ENCODE measurements at regions not wholly inside any gene's neighbourhood (a gene's known extent, or its start where the extent isn't known, plus 50 kb on each side); places are given as distances from the start of the nearest gene placed in this dataset.

DNA sequence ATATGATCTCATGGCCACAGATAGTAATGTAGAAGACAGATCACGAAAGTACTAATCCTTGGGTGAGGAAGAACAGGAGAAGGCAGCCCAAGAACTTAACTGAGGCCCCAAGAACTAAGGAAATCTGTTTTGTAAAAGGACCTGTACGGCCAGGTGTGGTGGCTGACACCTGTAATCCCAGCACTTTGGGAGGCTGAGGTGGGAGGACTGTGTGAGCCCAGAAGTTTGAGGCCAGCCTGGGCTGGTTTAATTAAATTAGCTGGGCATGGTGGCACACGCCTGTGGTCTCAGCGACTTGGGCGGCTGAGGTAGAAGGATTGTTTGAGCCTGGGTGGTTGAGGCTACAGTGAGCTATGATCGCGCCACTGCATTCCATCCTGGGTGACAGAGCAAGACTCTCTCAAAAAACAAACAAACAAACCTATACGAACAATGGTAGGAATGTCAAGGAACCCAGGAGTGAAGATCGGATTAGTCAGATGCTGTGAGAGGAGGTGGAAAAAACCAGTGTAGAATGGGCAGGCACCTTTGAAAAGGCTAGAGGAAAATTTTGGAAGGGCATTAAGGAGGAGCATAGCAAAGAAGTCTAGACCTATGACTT lies 283.8 kb upstream of the DMRT1 start:
- TF ChIP-seq, protein P1, sequence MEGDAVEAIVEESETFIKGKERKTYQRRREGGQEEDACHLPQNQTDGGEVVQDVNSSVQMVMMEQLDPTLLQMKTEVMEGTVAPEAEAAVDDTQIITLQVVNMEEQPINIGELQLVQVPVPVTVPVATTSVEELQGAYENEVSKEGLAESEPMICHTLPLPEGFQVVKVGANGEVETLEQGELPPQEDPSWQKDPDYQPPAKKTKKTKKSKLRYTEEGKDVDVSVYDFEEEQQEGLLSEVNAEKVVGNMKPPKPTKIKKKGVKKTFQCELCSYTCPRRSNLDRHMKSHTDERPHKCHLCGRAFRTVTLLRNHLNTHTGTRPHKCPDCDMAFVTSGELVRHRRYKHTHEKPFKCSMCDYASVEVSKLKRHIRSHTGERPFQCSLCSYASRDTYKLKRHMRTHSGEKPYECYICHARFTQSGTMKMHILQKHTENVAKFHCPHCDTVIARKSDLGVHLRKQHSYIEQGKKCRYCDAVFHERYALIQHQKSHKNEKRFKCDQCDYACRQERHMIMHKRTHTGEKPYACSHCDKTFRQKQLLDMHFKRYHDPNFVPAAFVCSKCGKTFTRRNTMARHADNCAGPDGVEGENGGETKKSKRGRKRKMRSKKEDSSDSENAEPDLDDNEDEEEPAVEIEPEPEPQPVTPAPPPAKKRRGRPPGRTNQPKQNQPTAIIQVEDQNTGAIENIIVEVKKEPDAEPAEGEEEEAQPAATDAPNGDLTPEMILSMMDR (IDR thresholded peaks at IDR 0.05) = no peak
- TF ChIP-seq POLR2A (IDR thresholded peaks at IDR 0.05) = no peak
